ENCODE measurements at regions not wholly inside any gene's neighbourhood (a gene's known extent, or its start where the extent isn't known, plus 50 kb on each side); places are given as distances from the start of the nearest gene placed in this dataset.

DNA sequence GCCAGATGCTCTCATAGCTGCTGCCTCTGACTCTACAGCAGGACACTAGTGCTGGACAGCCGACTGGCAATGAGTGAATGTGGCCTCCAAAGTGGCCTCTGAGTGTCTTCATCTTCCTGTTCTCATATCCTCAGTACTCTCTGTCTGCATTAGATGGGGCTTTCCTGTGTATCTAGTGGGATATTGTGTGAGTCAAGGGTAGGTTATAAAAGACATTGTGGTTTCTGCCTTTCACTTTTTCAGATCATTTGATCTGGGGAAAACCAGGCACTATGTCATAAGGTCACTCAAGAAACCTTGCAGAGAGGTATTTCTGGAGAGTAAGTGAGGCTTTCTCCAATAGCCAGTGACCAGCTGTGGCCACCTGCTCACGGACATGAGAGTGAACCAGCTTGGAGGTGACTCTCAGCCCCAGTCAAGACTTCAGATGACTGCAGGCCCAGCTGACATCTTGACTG, 333.6 kb upstream of the NCAM1 start:
- Mint-ChIP-seq H3K4me3 (no peak overlapping the region), H3K27me3 (ENCODE audit: low read depth) (0 out of 2 replicates have a peak, but pooled peaks cover 3% of the 10 kb centered on the region), H3K9me3 (peaks cover 7% of the 10 kb centered on the region), H3K36me3 (no peaks in the 10 kb centered on the region), H3K4me1 (peaks cover 8% of the 10 kb centered on the region), H3K27ac (no peak overlapping the region)
- no peak for TF ChIP-seq JUN (CRISPR knock-in tag; IDR thresholded peaks at IDR 0.05)
- no peak for DNase-seq (ENCODE audit: low spot score)
- ChIA-PET CTCF (interaction anchor here (0.5 kb wide), 1 partner anchor 695 kb away, joined by 5 read pairs; no protein-coding TSS in a partner anchor), POLR2A (no interaction called here)
- ATAC-seq = no peak

GRCh38 chr11:112628676-112629075, 332.5 kb upstream of the NCAM1 start:
- TF ChIP-seq ZBTB43 (CRISPR knock-in tag; IDR thresholded peaks at IDR 0.05) (no peak), TP53 (CRISPR knock-in tag; IDR thresholded peaks at IDR 0.05) (no peak), FOXJ3 (CRISPR knock-in tag; IDR thresholded peaks at IDR 0.05; ENCODE audit: borderline replicate concordance) (no peak), SOX15 (CRISPR knock-in tag; IDR thresholded peaks at IDR 0.05) (no peak), EMX1 (CRISPR knock-in tag; IDR thresholded peaks at IDR 0.05) (no peak), NR3C1 (CRISPR knock-in tag; conservative IDR thresholded peaks at IDR 0.05; ENCODE audit: low read depth) (no peak), CDX4 (CRISPR knock-in tag; IDR thresholded peaks at IDR 0.05; ENCODE audit: borderline replicate concordance) (no peak), CBFB (CRISPR knock-in tag; IDR thresholded peaks at IDR 0.05; ENCODE audit: low read depth) (no peak), TCF7 (CRISPR knock-in tag; IDR thresholded peaks at IDR 0.05; ENCODE audit: low read depth) (no peak), ETV6 (CRISPR knock-in tag; IDR thresholded peaks at IDR 0.05) (no peak), TEAD4 (CRISPR knock-in tag; IDR thresholded peaks at IDR 0.05) (no peak)
- TF ChIP-seq, protein P1, sequence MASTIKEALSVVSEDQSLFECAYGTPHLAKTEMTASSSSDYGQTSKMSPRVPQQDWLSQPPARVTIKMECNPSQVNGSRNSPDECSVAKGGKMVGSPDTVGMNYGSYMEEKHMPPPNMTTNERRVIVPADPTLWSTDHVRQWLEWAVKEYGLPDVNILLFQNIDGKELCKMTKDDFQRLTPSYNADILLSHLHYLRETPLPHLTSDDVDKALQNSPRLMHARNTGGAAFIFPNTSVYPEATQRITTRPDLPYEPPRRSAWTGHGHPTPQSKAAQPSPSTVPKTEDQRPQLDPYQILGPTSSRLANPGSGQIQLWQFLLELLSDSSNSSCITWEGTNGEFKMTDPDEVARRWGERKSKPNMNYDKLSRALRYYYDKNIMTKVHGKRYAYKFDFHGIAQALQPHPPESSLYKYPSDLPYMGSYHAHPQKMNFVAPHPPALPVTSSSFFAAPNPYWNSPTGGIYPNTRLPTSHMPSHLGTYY (CRISPR knock-in tag; IDR thresholded peaks at IDR 0.05) = no peak
- TF ChIP-seq, protein P2, sequence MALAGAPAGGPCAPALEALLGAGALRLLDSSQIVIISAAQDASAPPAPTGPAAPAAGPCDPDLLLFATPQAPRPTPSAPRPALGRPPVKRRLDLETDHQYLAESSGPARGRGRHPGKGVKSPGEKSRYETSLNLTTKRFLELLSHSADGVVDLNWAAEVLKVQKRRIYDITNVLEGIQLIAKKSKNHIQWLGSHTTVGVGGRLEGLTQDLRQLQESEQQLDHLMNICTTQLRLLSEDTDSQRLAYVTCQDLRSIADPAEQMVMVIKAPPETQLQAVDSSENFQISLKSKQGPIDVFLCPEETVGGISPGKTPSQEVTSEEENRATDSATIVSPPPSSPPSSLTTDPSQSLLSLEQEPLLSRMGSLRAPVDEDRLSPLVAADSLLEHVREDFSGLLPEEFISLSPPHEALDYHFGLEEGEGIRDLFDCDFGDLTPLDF (CRISPR knock-in tag; IDR thresholded peaks at IDR 0.05) = no peak
- TF ChIP-seq, protein P3, sequence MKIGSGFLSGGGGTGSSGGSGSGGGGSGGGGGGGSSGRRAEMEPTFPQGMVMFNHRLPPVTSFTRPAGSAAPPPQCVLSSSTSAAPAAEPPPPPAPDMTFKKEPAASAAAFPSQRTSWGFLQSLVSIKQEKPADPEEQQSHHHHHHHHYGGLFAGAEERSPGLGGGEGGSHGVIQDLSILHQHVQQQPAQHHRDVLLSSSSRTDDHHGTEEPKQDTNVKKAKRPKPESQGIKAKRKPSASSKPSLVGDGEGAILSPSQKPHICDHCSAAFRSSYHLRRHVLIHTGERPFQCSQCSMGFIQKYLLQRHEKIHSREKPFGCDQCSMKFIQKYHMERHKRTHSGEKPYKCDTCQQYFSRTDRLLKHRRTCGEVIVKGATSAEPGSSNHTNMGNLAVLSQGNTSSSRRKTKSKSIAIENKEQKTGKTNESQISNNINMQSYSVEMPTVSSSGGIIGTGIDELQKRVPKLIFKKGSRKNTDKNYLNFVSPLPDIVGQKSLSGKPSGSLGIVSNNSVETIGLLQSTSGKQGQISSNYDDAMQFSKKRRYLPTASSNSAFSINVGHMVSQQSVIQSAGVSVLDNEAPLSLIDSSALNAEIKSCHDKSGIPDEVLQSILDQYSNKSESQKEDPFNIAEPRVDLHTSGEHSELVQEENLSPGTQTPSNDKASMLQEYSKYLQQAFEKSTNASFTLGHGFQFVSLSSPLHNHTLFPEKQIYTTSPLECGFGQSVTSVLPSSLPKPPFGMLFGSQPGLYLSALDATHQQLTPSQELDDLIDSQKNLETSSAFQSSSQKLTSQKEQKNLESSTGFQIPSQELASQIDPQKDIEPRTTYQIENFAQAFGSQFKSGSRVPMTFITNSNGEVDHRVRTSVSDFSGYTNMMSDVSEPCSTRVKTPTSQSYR (CRISPR knock-in tag; IDR thresholded peaks at IDR 0.05) = no peak
- TF ChIP-seq, protein P4, sequence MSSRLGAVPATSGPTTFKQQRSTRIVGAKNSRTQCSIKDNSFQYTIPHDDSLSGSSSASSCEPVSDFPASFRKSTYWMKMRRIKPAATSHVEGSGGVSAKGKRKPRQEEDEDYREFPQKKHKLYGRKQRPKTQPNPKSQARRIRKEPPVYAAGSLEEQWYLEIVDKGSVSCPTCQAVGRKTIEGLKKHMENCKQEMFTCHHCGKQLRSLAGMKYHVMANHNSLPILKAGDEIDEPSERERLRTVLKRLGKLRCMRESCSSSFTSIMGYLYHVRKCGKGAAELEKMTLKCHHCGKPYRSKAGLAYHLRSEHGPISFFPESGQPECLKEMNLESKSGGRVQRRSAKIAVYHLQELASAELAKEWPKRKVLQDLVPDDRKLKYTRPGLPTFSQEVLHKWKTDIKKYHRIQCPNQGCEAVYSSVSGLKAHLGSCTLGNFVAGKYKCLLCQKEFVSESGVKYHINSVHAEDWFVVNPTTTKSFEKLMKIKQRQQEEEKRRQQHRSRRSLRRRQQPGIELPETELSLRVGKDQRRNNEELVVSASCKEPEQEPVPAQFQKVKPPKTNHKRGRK (CRISPR knock-in tag; IDR thresholded peaks at IDR 0.05; ENCODE audit: borderline replicate concordance) = no peak
- TF ChIP-seq, protein P5, sequence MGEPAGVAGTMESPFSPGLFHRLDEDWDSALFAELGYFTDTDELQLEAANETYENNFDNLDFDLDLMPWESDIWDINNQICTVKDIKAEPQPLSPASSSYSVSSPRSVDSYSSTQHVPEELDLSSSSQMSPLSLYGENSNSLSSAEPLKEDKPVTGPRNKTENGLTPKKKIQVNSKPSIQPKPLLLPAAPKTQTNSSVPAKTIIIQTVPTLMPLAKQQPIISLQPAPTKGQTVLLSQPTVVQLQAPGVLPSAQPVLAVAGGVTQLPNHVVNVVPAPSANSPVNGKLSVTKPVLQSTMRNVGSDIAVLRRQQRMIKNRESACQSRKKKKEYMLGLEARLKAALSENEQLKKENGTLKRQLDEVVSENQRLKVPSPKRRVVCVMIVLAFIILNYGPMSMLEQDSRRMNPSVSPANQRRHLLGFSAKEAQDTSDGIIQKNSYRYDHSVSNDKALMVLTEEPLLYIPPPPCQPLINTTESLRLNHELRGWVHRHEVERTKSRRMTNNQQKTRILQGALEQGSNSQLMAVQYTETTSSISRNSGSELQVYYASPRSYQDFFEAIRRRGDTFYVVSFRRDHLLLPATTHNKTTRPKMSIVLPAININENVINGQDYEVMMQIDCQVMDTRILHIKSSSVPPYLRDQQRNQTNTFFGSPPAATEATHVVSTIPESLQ (CRISPR knock-in tag; IDR thresholded peaks at IDR 0.05) = no peak
- TF ChIP-seq, protein P6, sequence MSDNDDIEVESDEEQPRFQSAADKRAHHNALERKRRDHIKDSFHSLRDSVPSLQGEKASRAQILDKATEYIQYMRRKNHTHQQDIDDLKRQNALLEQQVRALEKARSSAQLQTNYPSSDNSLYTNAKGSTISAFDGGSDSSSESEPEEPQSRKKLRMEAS (CRISPR knock-in tag; IDR thresholded peaks at IDR 0.05) = no peak
- TF ChIP-seq, protein P7, sequence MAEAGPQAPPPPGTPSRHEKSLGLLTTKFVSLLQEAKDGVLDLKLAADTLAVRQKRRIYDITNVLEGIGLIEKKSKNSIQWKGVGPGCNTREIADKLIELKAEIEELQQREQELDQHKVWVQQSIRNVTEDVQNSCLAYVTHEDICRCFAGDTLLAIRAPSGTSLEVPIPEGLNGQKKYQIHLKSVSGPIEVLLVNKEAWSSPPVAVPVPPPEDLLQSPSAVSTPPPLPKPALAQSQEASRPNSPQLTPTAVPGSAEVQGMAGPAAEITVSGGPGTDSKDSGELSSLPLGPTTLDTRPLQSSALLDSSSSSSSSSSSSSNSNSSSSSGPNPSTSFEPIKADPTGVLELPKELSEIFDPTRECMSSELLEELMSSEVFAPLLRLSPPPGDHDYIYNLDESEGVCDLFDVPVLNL (CRISPR knock-in tag; IDR thresholded peaks at IDR 0.05; ENCODE audit: borderline replicate concordance, low read depth) = no peak
- 0 out of 2 replicates have a peak, but pooled peaks cover 3% of the 10 kb centered on the region for H3K27me3 Mint-ChIP-seq (ENCODE audit: low read depth)
- H3K9me3 Mint-ChIP-seq = peaks cover 4% of the 10 kb centered on the region; the same call in 1 of the 2 replicates
- ChIA-PET CTCF (no interaction called here), POLR2A (no interaction called here)
- ATAC-seq (no peak), DNase-seq (ENCODE audit: low spot score) (no peak)
- H3K4me1 Mint-ChIP-seq = peaks cover 11% of the 10 kb centered on the region
- no peak overlapping the region for H3K27ac Mint-ChIP-seq
- H3K36me3 Mint-ChIP-seq = no peaks in the 10 kb centered on the region
- H3K4me3 Mint-ChIP-seq = no peak overlapping the region

Data from WTC11 (cell line).